GM12891 (cell line): ENCODE measurements at regions not wholly inside any gene's neighbourhood (a gene's known extent, or its start where the extent isn't known, plus 50 kb on each side); places are given as distances from the start of the nearest gene placed in this dataset.

ENCODE experiments used
- PAX5 ChIP-seq: IDR thresholded peaks from 2 replicates; pipeline ENCODE4 v1.6.1; 2011; ENCODE audit warnings: low read length, moderate library complexity, mild to moderate bottlenecking; ENCODE audit not compliant: insufficient read depth, severe bottlenecking
- POLR2A ChIP-seq: IDR thresholded peaks from 2 replicates; pipeline ENCODE4 v1.6.1; 2011; ENCODE audit warnings: low read depth, low read length, control low read depth
- POLR2AphosphoS5 ChIP-seq: IDR thresholded peaks from 2 replicates; pipeline ENCODE4 v1.6.1; 2011; ENCODE audit warnings: low read depth, low read length, control low read depth
- SPI1 ChIP-seq: IDR thresholded peaks from 2 replicates; pipeline ENCODE4 v1.6.1; 2011; ENCODE audit warnings: low read depth, low read length, control low read depth
- TAF1 ChIP-seq: IDR thresholded peaks from 2 replicates; pipeline ENCODE4 v1.6.1; 2011; ENCODE audit warnings: low read depth, low read length, control low read depth

GRCh38 chr9:2419347-2419746 lies 202.2 kb upstream of the VLDLR start:
- TF ChIP-seq POLR2A (no peak), PAX5 (no peak), SPI1 (no peak), POLR2AphosphoS5 (no peak), TAF1 (no peak)
